ENCODE measurements at regions not wholly inside any gene's neighbourhood (a gene's known extent, or its start where the extent isn't known, plus 50 kb on each side); places are given as distances from the start of the nearest gene placed in this dataset.

- Histone ChIP-seq H3K27ac (no peak overlapping the region), H3K4me3 (no peak overlapping the region), H3K9ac (ENCODE audit: insufficient read length) (no peak overlapping the region), H3K9me3 (ENCODE audit: low read depth, low read length) (no peaks in the 10 kb centered on the region), H3K36me3 (ENCODE audit: insufficient read depth, low read length) (no peaks in the 10 kb centered on the region)
- TF ChIP-seq FOXP2 (optimal IDR thresholded peaks at IDR 0.05; ENCODE audit: control extremely low read depth, extremely low read length, insufficient read depth) (no peak), EZH2 (IDR thresholded peaks at IDR 0.05) (no peak), POLR2AphosphoS5 (IDR thresholded peaks at IDR 0.05; ENCODE audit: borderline replicate concordance, low read depth, low read length) (no peak)
- DNase-seq (ENCODE audit: low read depth, low spot score) = no peak
These were observed 83.9 kb upstream of the PACRGL start for GRCh38 chr4:20616313-20616712.

- no peak overlapping the region for H3K4me3 ChIP-seq
- H3K9me3 ChIP-seq (ENCODE audit: low read depth, low read length) = no peaks in the 10 kb centered on the region
- H3K36me3 ChIP-seq (ENCODE audit: insufficient read depth, low read length) = no peaks in the 10 kb centered on the region
- no peak overlapping the region for H3K9ac ChIP-seq (ENCODE audit: insufficient read length)
- no peak for DNase-seq (ENCODE audit: low read depth, low spot score)
- no peak overlapping the region for H3K27ac ChIP-seq
- TF ChIP-seq EZH2 (IDR thresholded peaks at IDR 0.05) = no peak
- TF ChIP-seq FOXP2 (optimal IDR thresholded peaks at IDR 0.05; ENCODE audit: control extremely low read depth, extremely low read length, insufficient read depth) = no peak
- TF ChIP-seq POLR2AphosphoS5 (IDR thresholded peaks at IDR 0.05; ENCODE audit: borderline replicate concordance, low read depth, low read length) = no peak
These were observed 83.4 kb upstream of the PACRGL start for GRCh38 chr4:20616848-20617247.

- Histone ChIP-seq H3K27ac (no peak overlapping the region), H3K9ac (ENCODE audit: insufficient read length) (no peak overlapping the region), H3K36me3 (ENCODE audit: insufficient read depth, low read length) (no peaks in the 10 kb centered on the region), H3K9me3 (ENCODE audit: low read depth, low read length) (no peaks in the 10 kb centered on the region), H3K4me3 (no peak overlapping the region)
- DNase-seq (ENCODE audit: low read depth, low spot score) = no peak
- no peak for TF ChIP-seq FOXP2 (optimal IDR thresholded peaks at IDR 0.05; ENCODE audit: control extremely low read depth, extremely low read length, insufficient read depth)
- TF ChIP-seq EZH2 (IDR thresholded peaks at IDR 0.05) = no peak
- TF ChIP-seq POLR2AphosphoS5 (IDR thresholded peaks at IDR 0.05; ENCODE audit: borderline replicate concordance, low read depth, low read length) = no peak
These were observed 82.4 kb upstream of the PACRGL start for GRCh38 chr4:20617678-20618396.

GRCh38 chr4:20618731-20619130, 81.5 kb upstream of the PACRGL start:
- no peak overlapping the region for H3K9ac ChIP-seq (ENCODE audit: insufficient read length)
- no peak for TF ChIP-seq EZH2 (IDR thresholded peaks at IDR 0.05)
- TF ChIP-seq FOXP2 (optimal IDR thresholded peaks at IDR 0.05; ENCODE audit: control extremely low read depth, extremely low read length, insufficient read depth) = no peak
- TF ChIP-seq POLR2AphosphoS5 (IDR thresholded peaks at IDR 0.05; ENCODE audit: borderline replicate concordance, low read depth, low read length) = no peak
- no peak for DNase-seq (ENCODE audit: low read depth, low spot score)
- H3K9me3 ChIP-seq (ENCODE audit: low read depth, low read length) = no peaks in the 10 kb centered on the region
- H3K4me3 ChIP-seq = no peak overlapping the region
- no peaks in the 10 kb centered on the region for H3K36me3 ChIP-seq (ENCODE audit: insufficient read depth, low read length)
- no peak overlapping the region for H3K27ac ChIP-seq

GRCh38 chr4:20621476-20621875, 78.8 kb upstream of the PACRGL start:
- no peak for DNase-seq (ENCODE audit: low read depth, low spot score)

GRCh38 chr4:20622701-20623100, 77.6 kb upstream of the PACRGL start:
- TF ChIP-seq EZH2 (IDR thresholded peaks at IDR 0.05) = no peak

More at GRCh38 chr4:20621476-20621875, 78.8 kb upstream of the PACRGL start:
- TF ChIP-seq FOXP2 (optimal IDR thresholded peaks at IDR 0.05; ENCODE audit: control extremely low read depth, extremely low read length, insufficient read depth) = no peak
- no peak for TF ChIP-seq EZH2 (IDR thresholded peaks at IDR 0.05)
- TF ChIP-seq POLR2AphosphoS5 (IDR thresholded peaks at IDR 0.05; ENCODE audit: borderline replicate concordance, low read depth, low read length) = no peak
- no peak overlapping the region for H3K9ac ChIP-seq (ENCODE audit: insufficient read length)
- no peaks in the 10 kb centered on the region for H3K36me3 ChIP-seq (ENCODE audit: insufficient read depth, low read length)
- no peak overlapping the region for H3K4me3 ChIP-seq
- no peaks in the 10 kb centered on the region for H3K9me3 ChIP-seq (ENCODE audit: low read depth, low read length)
- no peak overlapping the region for H3K27ac ChIP-seq

GRCh38 chr4:20623939-20624338, 76.3 kb upstream of the PACRGL start:
- H3K27ac ChIP-seq = no peak overlapping the region
- no peaks in the 10 kb centered on the region for H3K9me3 ChIP-seq (ENCODE audit: low read depth, low read length)
- no peak for DNase-seq (ENCODE audit: low read depth, low spot score)
- H3K4me3 ChIP-seq = no peak overlapping the region
- no peak overlapping the region for H3K9ac ChIP-seq (ENCODE audit: insufficient read length)
- TF ChIP-seq FOXP2 (optimal IDR thresholded peaks at IDR 0.05; ENCODE audit: control extremely low read depth, extremely low read length, insufficient read depth) (no peak), EZH2 (IDR thresholded peaks at IDR 0.05) (no peak), POLR2AphosphoS5 (IDR thresholded peaks at IDR 0.05; ENCODE audit: borderline replicate concordance, low read depth, low read length) (no peak)
- H3K36me3 ChIP-seq (ENCODE audit: insufficient read depth, low read length) = no peaks in the 10 kb centered on the region

More at GRCh38 chr4:20622701-20623100, 77.6 kb upstream of the PACRGL start:
- Histone ChIP-seq H3K4me3 (no peak overlapping the region), H3K9me3 (ENCODE audit: low read depth, low read length) (no peaks in the 10 kb centered on the region), H3K9ac (ENCODE audit: insufficient read length) (no peak overlapping the region), H3K36me3 (ENCODE audit: insufficient read depth, low read length) (no peaks in the 10 kb centered on the region), H3K27ac (no peak overlapping the region)
- DNase-seq (ENCODE audit: low read depth, low spot score) = no peak

GRCh38 chr4:20624793-20625374, 75.4 kb upstream of the PACRGL start:
- no peak for DNase-seq (ENCODE audit: low read depth, low spot score)

More at GRCh38 chr4:20624793-20625374, 75.4 kb upstream of the PACRGL start:
- H3K9me3 ChIP-seq (ENCODE audit: low read depth, low read length) = no peaks in the 10 kb centered on the region
- no peak overlapping the region for H3K9ac ChIP-seq (ENCODE audit: insufficient read length)
- TF ChIP-seq EZH2 (IDR thresholded peaks at IDR 0.05) = no peak
- TF ChIP-seq FOXP2 (optimal IDR thresholded peaks at IDR 0.05; ENCODE audit: control extremely low read depth, extremely low read length, insufficient read depth) = no peak
- TF ChIP-seq POLR2AphosphoS5 (IDR thresholded peaks at IDR 0.05; ENCODE audit: borderline replicate concordance, low read depth, low read length) = no peak
- H3K36me3 ChIP-seq (ENCODE audit: insufficient read depth, low read length) = no peaks in the 10 kb centered on the region
- H3K4me3 ChIP-seq = no peak overlapping the region
- no peak overlapping the region for H3K27ac ChIP-seq

Measured in SK-N-MC (cell line).